GM18907 (cell line): ENCODE measurements at regions not wholly inside any gene's neighbourhood (a gene's known extent, or its start where the extent isn't known, plus 50 kb on each side); places are given as distances from the start of the nearest gene placed in this dataset.
"Not testable (repeated sequence)": the region's sequence is repeated elsewhere in the genome, so short reads cannot be mapped to it uniquely, and the experiment has no call there.

Experiments used
- ATAC-seq: cut with Tn5 transposase; IDR thresholded peaks from one replicate; pipeline ENCODE4 v1.9.1; 2021; ENCODE audit warnings: mild to moderate bottlenecking, moderate library complexity; ENCODE audit not compliant: unreplicated experiment

DNA sequence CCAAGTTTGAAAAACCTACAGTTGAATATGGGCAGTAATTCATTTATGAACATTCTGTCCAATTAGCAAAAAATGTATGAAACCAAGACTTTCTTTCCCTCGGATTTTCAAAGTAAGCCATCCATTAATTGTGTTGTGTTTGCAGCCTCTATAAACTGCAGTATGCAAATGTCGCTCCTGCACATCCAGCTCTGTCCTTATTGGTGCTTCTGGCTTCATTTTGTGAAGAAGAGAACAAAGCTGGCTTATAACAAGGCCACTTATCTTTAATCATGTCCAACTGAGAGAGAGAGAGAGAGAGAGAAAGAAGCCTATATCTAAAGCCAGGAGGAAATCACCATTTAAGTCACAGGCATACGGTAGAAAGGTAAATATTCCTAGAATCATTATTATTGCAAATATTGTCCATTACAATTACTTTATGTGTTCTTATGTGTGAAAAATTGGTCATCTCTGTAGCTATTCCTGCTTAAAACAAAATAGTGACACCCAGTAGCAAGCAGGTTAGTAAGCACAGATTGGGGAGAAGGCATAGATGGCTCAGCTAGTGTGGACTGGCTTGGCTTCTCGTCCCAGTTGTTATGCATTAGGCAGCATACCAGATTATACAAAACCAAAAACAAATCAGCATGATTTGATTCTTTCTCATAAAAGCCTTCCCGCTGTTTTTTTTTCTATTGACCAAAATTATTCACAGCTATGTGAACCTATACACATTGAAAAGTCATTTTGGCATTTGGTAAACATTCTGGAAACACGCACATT lies 726.4 kb upstream of the SOX11 start:
- ATAC-seq = no peak

DNA sequence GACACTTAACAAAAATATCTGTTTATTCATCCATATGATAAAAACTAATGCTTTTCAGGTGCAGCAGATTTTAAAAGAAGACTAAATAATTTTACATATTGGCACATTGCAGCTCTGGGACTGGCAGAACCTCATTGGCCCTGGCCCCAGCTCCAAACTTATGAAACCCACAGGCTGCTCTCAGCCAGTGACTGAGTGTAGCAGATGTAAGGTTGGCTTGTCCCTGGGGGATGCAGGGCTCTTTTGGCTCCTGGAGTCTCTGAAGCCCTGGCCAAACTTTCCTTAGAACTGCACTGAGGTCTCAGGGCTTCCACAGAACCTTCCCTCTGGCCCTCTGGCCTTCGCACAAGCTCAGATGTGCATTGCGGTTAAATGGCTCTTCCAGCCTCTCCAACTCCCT lies 725.0 kb upstream of the SOX11 start:
- ATAC-seq = no peak

DNA sequence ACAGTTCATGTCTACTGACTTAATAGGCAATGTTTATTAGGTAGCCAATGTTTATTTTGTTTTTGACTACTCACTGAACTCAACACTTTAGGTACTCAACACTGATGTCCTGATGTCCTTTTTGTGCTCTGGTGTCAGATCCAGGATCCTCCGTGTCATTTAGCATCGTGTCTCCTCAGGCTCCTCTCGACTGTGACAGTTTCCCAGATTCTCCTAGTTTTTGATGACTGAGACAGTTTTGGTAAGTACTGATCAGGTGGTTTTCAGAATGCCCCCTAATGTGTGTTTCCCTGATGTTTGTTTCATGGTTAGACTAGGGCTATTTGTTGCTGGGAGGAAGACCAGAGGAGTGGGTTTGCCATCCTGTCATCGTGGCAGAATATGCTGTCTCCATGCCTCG lies 719.7 kb upstream of the SOX11 start:
- ATAC-seq = no peak

DNA sequence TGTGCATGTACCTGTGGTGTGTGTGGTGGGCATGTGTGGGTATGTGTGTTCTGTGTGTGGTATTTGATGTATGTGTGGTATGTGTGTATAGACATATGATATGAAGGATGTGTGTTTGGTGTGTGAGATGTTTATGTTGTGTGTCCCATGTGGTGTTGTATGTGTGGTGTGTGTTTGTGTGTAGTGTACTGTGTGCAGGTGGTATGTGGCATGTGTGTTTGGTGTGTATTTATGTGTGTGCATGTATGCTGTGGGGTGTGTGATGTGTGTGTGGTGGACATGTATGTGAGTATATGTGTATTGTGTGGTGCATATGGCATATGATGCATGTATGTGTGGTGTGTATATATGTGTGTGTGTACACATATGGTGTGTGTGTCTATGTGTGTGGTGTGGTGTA lies 718.8 kb upstream of the SOX11 start:
- no peak for ATAC-seq

DNA sequence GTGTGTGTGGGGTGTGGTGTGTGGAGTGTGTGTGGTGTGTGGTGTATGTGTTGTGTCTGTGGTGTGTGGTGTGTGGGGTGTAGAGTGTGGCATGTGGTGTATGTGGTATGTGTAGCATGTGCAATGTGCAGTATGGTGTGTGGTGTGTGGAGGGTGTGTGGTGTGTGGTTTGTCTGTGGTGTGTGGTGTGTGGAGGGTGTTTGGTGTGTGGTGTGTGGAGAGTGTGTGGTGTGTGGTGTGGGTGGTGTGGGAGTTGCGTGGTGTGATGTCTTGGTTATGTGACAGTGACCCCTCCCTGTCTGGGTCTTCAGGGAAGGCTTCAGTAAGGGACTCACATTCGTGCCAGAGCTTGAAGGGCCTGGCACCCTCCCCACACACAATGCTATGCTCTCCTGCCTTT lies 718.2 kb upstream of the SOX11 start:
- no peak for ATAC-seq

DNA sequence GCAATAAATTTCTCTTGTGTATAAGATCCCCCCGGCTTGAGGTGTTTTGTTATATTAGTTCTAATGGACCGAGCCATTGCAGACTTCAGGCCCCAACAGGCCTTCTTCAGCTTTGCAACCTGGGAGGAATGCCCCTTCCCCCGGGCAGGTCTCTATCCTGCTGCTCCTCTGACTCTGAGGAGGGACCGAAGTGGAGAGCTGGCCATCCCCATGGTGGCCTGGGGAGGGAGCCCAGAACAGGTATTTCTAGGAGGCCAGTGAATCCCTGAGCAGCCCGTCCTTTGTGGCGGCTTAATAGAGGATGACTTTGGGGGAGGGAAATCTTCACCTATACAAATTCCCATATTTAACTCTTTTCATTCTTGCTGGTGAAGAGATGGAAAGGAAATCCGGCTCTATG lies 715.8 kb upstream of the SOX11 start:
- no peak for ATAC-seq

DNA sequence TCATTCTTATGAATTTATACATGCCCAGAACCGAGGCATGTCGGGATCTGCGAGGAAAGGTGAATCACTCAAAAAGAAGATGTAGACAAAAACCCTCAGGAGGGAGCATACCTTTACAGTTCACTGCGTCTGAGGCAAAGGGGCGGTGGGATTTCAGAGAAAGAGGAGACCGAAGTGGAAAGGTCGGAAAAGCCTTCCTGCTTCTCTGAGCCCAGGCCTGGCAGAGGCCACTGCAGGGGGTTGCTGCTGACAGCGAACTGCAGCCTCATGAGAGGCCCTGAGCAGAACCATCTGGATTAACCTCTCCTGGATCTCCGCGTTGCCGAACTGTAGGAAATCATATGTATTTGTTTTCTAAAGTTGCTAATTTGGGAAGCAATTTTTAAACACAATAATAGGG lies 713.1 kb upstream of the SOX11 start:
- no peak for ATAC-seq

DNA sequence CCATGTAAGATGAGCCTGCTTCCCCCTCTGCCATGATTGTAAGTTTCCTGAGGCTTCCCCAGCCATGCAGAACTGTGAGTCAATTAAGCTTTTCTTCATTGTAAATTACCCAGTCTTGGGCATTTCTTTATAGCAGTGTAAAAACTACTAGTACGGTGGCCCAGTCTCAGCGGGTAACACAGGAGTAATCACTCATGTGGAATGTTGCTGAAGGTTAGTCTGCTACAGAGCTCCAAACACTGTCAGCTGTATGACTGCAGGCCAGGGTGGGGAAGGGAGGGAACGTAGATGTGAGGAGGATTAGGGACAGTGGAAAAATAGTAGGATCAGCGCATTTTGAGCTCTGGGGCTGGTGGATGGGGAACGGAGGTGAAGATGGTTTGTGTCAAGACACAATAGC lies 711.2 kb upstream of the SOX11 start:
- no peak for ATAC-seq

DNA sequence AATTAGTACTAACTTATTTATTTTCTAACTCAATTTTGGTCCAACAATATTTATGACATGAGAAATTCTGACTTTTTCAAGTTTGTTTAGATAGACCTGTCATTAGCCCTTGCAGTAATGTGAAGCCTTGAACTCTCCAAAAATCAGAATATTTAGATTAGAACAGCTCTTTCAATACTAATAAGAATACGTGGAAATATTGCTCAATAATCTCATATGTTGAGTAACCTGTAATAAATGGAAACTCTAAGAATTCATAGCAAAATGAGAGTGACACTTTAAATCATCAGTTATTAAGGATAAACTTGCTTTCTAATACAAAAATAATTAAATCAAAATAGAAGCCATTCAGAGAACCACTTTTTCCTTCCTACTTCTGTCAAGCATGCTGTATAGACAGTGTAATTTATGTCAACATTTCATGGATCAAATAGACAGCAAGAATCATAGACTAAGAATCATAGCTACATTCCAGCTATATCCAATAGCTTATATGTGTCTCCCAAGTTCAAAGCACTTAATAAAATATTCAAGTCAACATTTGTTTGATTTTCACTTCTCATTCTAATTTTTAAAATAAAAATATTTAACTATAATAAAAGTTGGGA lies 710.3 kb upstream of the SOX11 start:
- no peak for ATAC-seq

DNA sequence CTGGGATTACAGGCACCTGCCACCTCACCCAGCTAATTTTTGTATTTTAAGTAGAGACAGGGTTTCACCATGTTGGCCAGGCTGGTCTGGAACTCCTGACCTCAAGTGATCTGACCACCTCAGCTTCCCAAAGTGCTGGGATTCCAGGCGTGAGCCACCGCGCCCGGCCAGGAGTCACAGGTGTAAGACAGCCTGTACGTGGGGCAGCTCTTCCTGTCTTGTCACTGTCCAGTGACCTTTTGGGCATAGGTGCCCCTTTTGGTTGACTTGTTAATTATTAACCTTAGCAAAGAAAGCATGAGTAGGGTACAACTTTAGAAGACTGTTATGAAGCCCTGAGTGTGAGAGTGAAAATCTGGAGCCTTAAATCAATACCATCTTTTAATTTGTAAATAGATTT lies 703.7 kb upstream of the SOX11 start:
- ATAC-seq = not testable (repeated sequence)

DNA sequence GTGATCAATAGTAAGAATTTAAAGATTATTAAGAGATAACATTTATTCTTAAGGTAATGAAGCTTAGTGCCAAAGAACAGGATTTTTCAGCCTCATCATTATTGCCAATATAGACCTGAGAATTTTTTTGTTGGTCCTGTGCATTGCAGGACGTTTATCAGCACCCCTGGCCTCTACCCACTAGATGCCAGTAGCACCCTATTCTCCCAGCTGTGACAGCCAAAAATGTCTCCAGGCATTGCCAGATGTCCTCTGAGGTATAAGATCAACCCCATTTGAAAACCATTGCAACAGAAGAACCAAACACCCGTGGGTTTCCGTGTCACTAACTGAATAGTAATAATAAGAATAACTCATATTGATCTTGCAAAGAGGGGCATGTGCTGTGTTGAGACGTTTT lies 700.0 kb upstream of the SOX11 start:
- ATAC-seq = no peak

DNA sequence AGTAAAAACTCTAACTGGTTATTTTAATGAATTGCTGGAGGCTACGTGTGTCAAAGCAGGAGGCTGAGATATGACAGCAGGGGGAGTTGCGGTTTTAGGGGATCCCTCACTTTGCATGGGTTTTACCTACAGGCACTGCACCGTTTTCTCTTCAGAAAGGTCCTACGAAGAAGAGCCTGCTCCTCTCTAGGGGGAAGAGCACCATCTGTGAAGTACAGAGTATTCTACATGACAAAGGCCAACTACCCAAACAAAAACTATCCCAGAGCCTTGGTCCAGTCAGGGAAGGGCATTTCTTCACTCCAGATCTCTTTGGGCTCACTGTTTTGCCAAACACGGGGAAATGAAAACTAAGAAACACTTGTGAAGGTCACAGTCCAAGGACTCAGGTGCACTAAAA lies 696.7 kb upstream of the SOX11 start:
- no peak for ATAC-seq

DNA sequence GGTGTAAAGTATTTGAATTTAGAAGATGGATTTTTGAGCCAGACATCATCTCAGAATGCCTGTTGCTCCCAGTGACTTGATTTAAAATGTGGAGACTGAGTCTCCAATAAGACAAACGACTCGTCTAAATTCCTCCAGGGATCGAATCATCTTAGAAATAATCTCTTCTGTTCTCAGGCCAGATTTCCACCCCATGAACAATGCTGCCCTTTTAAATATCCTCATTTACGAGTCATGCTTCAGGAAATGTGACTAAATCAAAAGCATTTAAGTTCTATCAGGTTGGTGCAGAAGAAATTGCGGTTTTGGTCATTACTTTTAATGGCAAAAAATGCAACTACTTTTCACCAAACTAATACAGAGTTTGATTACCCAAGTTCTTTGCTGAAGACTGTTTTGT lies 684.6 kb upstream of the SOX11 start:
- no peak for ATAC-seq

DNA sequence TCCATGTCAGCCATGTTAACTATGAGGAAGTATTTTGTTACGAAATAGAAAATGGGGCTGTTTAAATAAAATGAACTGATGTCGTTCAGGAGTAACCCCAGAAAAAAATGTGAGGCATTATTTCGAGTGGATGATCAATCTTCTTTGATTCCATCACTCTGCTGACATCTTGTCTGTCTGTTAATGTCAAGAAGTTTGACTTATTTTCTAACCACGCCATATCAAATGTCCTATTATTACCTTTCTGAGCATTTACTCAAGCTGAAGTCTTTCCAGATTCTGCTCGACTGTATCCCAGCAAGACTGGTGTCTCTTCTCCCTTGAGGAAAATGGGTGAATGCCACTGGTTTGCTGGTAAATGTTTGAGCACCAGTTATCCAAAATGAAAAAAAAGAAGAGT lies 672.9 kb upstream of the SOX11 start:
- no peak for ATAC-seq

DNA sequence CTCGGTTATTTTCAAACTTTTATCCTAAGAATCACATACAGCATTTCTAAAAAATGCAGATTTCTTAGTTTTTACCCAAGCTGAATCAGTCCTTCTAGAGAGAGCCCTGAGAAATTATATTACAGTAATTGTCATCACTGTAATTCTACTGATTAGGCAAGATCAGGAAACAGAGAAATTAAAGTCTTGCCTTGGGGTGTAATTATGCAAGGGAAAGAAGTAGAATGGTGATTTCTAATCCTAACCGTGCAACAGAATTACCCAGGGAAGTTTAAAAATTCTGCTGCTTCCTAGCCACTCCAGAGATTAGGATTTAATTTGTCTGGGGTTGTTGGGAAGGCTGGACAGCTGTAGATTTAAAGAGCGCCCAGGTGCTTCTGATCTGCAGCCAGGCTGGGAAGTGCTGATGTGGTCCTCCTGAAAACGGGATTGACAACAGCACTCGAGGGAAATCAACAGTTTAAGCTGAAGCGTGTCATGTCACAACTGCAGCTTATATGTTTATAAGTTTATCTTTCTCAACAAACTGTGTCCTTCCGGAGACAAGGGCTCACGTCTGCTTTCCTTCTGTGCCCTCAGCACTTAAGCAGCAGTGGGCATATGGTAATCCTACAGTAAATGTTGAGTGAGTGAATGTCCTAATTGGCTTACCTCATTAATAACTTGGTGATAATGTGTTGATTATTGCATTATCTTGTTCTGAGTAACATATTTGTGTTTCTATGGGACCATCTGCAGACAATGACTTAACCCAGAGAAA lies 671.9 kb upstream of the SOX11 start:
- ATAC-seq = no peak

DNA sequence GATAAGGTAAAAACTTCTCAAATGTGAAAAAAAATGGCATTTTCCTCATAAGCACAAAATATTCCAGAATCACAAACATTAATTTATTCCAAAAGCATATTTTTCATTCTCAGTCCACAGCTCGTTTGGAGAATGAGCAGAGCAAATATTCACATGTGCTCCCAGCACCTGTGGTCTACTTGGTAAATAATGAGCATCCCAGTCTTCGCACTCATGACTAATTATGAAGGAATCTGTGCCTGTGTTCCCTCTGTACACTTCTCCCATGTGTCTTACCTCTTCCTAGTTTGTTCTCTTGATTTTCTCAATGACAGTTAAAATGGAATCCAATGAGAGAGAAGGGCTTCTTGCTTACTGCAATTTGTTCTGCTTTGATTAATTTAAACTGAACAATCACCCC lies 671.0 kb upstream of the SOX11 start:
- no peak for ATAC-seq

DNA sequence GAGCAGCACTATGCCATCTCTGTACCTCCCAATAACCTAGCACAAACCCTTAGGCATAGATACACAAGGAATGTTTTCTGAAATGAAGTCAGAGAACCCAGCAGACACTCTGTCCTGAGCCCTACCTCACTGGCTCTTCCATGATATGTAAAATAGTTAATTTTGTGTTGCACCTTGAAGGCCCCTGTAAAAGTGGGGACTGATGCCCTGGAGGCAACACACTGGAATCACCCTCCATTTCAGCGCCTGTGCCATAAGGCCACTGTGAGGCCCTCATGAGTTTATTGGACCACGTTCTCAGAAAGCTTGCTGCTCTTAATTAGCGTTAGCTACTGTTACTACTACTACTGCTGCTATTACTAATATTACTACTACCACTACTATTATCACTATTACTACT lies 670.1 kb upstream of the SOX11 start:
- ATAC-seq = no peak

DNA sequence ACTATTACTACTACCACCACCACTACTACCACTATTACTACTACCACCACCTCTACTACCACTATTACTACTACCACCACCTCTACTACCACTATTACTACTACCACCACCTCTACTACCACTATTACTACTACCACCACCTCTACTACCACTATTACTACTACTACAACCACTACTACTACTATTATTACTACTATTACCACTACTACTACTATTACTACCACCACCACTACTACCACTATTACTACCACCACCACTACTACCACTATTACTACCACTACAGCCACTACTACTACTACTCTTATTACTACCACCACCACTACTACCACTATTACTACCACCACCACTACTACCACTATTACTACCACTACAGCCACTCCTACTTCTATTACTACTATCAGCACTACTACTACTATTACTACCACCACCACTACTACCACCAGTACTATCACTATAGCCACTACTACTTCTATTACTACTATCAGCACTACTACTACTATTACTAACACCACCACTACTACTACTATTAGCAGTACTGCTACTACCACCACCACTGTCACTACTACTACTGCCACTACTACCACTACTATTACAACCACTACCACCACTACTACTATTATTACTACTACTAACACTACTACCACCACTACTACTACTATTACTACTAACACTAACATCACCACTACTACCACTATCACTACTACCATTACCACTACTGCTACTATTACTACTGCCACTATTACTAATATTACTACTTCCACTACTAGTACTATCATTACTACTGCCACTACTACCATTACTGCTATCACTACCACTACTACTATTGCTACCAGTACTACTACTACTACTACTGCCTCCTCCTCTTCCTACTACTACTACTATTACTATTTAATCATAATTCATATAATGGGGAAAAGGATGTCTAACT lies 669.2 kb upstream of the SOX11 start:
- ATAC-seq = not testable (repeated sequence)

DNA sequence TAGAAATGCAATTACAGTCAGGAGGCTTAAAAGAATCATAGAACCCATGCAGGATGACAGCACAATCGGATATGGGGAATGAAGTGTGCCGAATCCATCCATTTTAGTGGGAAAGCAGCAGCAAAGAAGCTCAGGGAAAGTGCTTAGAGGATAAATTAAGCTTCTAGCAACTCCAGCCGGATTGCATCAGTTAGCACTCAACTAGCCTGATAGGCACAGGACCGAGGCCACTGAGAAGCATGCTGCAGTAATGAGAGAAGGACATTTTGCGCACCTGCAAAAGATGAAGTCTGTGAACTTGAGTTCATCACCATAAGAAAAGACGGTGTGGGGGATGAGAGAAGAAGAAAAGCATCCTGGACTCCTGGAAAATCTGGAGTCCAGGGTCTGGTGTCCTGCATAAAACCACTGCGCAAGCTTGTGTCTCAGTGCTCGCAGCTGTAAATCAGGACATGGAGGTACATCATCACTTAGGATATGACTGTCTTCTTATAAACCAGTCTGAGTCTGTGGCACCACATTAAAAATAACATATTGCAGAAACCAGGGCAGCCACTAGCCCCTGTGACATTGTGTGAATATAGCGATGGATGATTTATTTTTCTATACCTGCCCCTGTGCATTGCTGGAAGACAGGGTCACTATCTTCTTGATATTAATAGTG lies 665.5 kb upstream of the SOX11 start:
- ATAC-seq = no peak

DNA sequence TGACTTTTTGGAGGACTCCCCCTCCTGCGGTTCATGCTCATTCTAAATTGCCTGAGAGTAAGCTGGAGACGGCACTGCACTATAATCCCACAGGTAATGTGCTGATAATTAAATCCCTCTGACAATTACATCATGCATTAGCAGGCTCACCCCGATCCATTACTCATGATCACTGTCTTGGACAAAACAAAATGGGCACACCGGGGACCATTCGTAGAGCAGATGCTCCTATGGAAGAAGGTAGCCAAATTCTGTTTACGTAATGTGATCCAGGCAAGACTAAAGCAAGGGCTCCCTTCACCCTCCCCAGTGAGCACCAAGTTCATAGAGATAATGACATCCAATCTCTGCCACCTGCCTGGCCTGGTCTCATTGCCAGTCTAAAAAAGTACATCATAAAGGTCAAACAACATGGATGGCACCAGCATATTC lies 657.1 kb upstream of the SOX11 start:
- no peak for ATAC-seq

DNA sequence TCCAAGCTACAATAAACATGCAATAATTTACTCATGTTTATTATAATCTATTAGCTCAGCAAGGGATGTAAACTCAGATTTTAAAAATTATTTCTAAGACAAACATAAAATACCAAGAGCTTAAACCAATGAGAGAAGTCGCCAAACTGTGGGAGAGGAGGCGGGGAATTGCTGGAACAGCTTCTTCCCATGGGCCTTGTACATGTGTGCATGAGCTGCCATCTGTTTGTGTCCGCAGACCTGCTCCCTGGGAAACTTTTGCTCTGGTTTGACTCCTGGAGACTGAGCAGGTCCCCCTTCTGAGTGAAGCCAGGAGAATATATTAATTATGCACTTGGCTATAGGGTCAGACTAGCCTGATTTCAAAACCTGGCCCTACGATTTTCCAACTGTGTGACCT lies 655.9 kb upstream of the SOX11 start:
- no peak for ATAC-seq
